ENCODE measurements at regions not wholly inside any gene's neighbourhood (a gene's known extent, or its start where the extent isn't known, plus 50 kb on each side); places are given as distances from the start of the nearest gene placed in this dataset.

DNA sequence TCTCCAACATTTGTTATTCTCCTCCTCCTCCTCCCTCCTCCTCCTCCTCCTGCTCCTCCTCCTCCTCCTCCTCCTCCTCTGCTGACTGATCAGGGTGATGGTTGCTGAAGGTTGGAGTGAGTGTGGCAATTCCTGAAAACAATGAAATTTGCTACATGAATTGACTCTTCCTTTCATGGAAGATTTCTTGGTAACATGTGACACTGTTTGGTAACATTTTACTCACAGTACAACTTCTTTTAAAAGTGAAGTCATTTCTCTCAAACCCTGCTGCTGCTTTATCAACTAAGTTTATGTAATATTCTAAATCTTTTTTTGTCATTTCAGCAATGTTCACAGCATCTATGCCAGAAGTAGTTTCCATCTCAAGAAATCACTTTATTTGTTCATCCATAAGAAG, 543.0 kb downstream of the MAFB start:
- no peak for FAIRE-seq
- CTCF ChIA-PET (ENCODE audit: partially characterized antibody): interaction anchor here (3.3 kb wide), 1 partner anchor 14 kb away, joined by 16 read pairs; no protein-coding TSS in a partner anchor
- Histone ChIP-seq H3K9me3 (ENCODE audit: insufficient read depth in 2 of 2, low read depth in 1 of 2, low read length in 1 of 2) (no peaks in the 10 kb centered on the region), H2AK5ac (ENCODE audit: low read depth, low read length) (no peak overlapping the region), H2BK120ac (replicated peaks; ENCODE audit: low read depth, low read length) (no peak overlapping the region), H3K36me3 (ENCODE audit: control insufficient read depth in 2 of 4, insufficient read depth in 4 of 4, low read length in 3 of 4) (no peaks in the 10 kb centered on the region), H3K56ac (replicated peaks; ENCODE audit: insufficient read length, low read depth, low read length) (no peak overlapping the region), H3K4me1 (replicated peaks in 1 of 4; ENCODE audit: control insufficient read depth in 3 of 4, insufficient read depth in 4 of 4, low read length in 3 of 4) (no peaks in the 10 kb centered on the region), H3K23ac (ENCODE audit: insufficient read length) (no peak overlapping the region), H3K4ac (replicated peaks; ENCODE audit: insufficient read length, low read depth, low read length) (no peak overlapping the region), H2BK20ac (ENCODE audit: low read length) (no peak overlapping the region), H3K9ac (replicated peaks in 1 of 4; ENCODE audit: extremely low read depth in 1 of 4, low read depth in 3 of 4, low read length in 3 of 4) (no peak overlapping the region), H4K91ac (replicated peaks; ENCODE audit: insufficient read length, low read length) (no peak overlapping the region), H2BK5ac (ENCODE audit: low read depth, low read length) (no peak overlapping the region), H2BK12ac (ENCODE audit: low read depth, low read length) (no peak overlapping the region), H3K18ac (ENCODE audit: extremely low read depth, low read length) (no peak overlapping the region), H2BK15ac (ENCODE audit: low read length) (no peak overlapping the region), H3K79me1 (ENCODE audit: low read depth, low read length) (no peaks in the 10 kb centered on the region), H4K8ac (ENCODE audit: extremely low read depth, insufficient read depth, low read length) (no peak overlapping the region), H4K5ac (ENCODE audit: insufficient read length, low read depth, low read length) (no peak overlapping the region), H3K23me2 (ENCODE audit: low read depth, low read length) (no peaks in the 10 kb centered on the region), H3K27me3 (replicated peaks in 1 of 4; ENCODE audit: control insufficient read depth in 3 of 4, extremely low read depth in 1 of 4, insufficient read depth in 3 of 4, low read length in 3 of 4) (no peaks in the 10 kb centered on the region), H3K79me2 (ENCODE audit: control insufficient read depth in 1 of 2, insufficient read depth in 2 of 2, low read length in 2 of 2) (no peaks in the 10 kb centered on the region), H3K4me3 (ENCODE audit: extremely low read depth in 1 of 4, insufficient read depth in 2 of 4, low read depth in 3 of 4, low read length in 4 of 4) (no peak overlapping the region), H2AFZ (ENCODE audit: low read length) (no peak overlapping the region), H3K4me2 (ENCODE audit: insufficient read depth in 1 of 2, low read depth in 2 of 2, low read length in 2 of 2) (no peak overlapping the region), H4K20me1 (replicated peaks in 1 of 2; ENCODE audit: control insufficient read depth in 1 of 2, insufficient read depth in 2 of 2, low read length in 2 of 2) (no peaks in the 10 kb centered on the region), H3K14ac (ENCODE audit: insufficient read length) (no peak overlapping the region), H3K27ac (ENCODE audit: low read depth, low read length) (no peak overlapping the region)
- DNase-seq (ENCODE audit: low read depth in 1 of 2, low spot score in 2 of 2): no peak
- POLR2A ChIA-PET (ENCODE audit: partially characterized antibody): no interaction called here
- TF ChIP-seq HDAC2 (IDR thresholded peaks at IDR 0.05; ENCODE audit: borderline replicate concordance in 1 of 2, low read depth in 2 of 2, low read length in 2 of 2) (no peak), GTF2F1 (IDR thresholded peaks at IDR 0.05; ENCODE audit: borderline replicate concordance, low read depth, low read length) (no peak), SIN3A (conservative IDR thresholded peaks at IDR 0.05 in 1 of 2, IDR thresholded peaks at IDR 0.05 in 1 of 2; ENCODE audit: low read depth in 1 of 2, low read length in 2 of 2) (no peak)
- TF ChIP-seq, protein P1, sequence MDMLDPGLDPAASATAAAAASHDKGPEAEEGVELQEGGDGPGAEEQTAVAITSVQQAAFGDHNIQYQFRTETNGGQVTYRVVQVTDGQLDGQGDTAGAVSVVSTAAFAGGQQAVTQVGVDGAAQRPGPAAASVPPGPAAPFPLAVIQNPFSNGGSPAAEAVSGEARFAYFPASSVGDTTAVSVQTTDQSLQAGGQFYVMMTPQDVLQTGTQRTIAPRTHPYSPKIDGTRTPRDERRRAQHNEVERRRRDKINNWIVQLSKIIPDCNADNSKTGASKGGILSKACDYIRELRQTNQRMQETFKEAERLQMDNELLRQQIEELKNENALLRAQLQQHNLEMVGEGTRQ (IDR thresholded peaks at IDR 0.05; ENCODE audit: low read length): no peak
